ENCODE measurements at regions not wholly inside any gene's neighbourhood (a gene's known extent, or its start where the extent isn't known, plus 50 kb on each side); places are given as distances from the start of the nearest gene placed in this dataset.

GRCh38 chr3:103385961-103386656 is 951.3 kb downstream of the ZPLD1 start:
- DNase-seq, result no peak

- no peak for DNase-seq
Measured at GRCh38 chr3:103388214-103388613, 953.4 kb downstream of the ZPLD1 start.

- no peak for DNase-seq
Measured at GRCh38 chr3:103389356-103389755, 954.5 kb downstream of the ZPLD1 start.

GRCh38 chr3:103393395-103394186 is 958.8 kb downstream of the ZPLD1 start:
- DNase-seq, result no peak

- no peak for DNase-seq
Measured at GRCh38 chr3:103403191-103403590, 968.4 kb downstream of the ZPLD1 start.

GRCh38 chr3:103406320-103406850 is 971.6 kb downstream of the ZPLD1 start:
- DNase-seq, result no peak

- no peak for DNase-seq
Measured at GRCh38 chr3:103410231-103410630, 975.4 kb downstream of the ZPLD1 start.

GRCh38 chr3:103421460-103421859 is 986.6 kb downstream of the ZPLD1 start:
- DNase-seq, result no peak

GRCh38 chr3:103437883-103438282 is 1003.1 kb downstream of the ZPLD1 start:
- no peak for DNase-seq

- DNase-seq, result no peak
Measured at GRCh38 chr3:103440539-103441203, 1005.9 kb downstream of the ZPLD1 start.

- DNase-seq, result no peak
Measured at GRCh38 chr3:103446953-103447629, 1012.3 kb downstream of the ZPLD1 start.

GRCh38 chr3:103453152-103453551 is 1018.3 kb downstream of the ZPLD1 start:
- no peak for DNase-seq

GRCh38 chr3:103459815-103460214 is 1025.0 kb downstream of the ZPLD1 start:
- no peak for DNase-seq

- no peak for DNase-seq
Measured at GRCh38 chr3:103470498-103470897, 1035.7 kb downstream of the ZPLD1 start.

GRCh38 chr3:103494011-103494410 is 1059.2 kb downstream of the ZPLD1 start:
- DNase-seq, result no peak

- DNase-seq, result no peak
Measured at GRCh38 chr3:103494512-103494911, 1059.7 kb downstream of the ZPLD1 start.

- no peak for DNase-seq
Measured at GRCh38 chr3:103495186-103495585, 1060.4 kb downstream of the ZPLD1 start.

- DNase-seq, result no peak
Measured at GRCh38 chr3:103499132-103499900, 1064.5 kb downstream of the ZPLD1 start.

- DNase-seq, result no peak
Measured at GRCh38 chr3:103499967-103500366, 1065.2 kb downstream of the ZPLD1 start.

GRCh38 chr3:103510760-103511159 is 1075.9 kb downstream of the ZPLD1 start:
- DNase-seq, result no peak

- no peak for DNase-seq
Measured at GRCh38 chr3:103511891-103512290, 1077.1 kb downstream of the ZPLD1 start.

GRCh38 chr3:103512595-103512994 is 1077.8 kb downstream of the ZPLD1 start:
- DNase-seq, result no peak
